PC-3 (cell line): ENCODE measurements at regions not wholly inside any gene's neighbourhood (a gene's known extent, or its start where the extent isn't known, plus 50 kb on each side); places are given as distances from the start of the nearest gene placed in this dataset.

Experiments
- EZH2 ChIP-seq: fragments of 300-600 bp; sonication (generic); IDR thresholded peaks from one replicate; pipeline ENCODE4 v1.6.1; 2017; ENCODE audit warnings: antibody characterized with exemption, mild to moderate bottlenecking, low read length; ENCODE audit not compliant: unreplicated experiment
- TF ChIP-seq, protein P1 (sequence below): fragments of 300-600 bp; sonication (generic); conservative IDR thresholded peaks from 2 replicates; pipeline ENCODE4 v1.5.1; 2017; ENCODE audit warnings: antibody characterized with exemption, low read depth, mild to moderate bottlenecking, low read length

- TF ChIP-seq, protein P1, sequence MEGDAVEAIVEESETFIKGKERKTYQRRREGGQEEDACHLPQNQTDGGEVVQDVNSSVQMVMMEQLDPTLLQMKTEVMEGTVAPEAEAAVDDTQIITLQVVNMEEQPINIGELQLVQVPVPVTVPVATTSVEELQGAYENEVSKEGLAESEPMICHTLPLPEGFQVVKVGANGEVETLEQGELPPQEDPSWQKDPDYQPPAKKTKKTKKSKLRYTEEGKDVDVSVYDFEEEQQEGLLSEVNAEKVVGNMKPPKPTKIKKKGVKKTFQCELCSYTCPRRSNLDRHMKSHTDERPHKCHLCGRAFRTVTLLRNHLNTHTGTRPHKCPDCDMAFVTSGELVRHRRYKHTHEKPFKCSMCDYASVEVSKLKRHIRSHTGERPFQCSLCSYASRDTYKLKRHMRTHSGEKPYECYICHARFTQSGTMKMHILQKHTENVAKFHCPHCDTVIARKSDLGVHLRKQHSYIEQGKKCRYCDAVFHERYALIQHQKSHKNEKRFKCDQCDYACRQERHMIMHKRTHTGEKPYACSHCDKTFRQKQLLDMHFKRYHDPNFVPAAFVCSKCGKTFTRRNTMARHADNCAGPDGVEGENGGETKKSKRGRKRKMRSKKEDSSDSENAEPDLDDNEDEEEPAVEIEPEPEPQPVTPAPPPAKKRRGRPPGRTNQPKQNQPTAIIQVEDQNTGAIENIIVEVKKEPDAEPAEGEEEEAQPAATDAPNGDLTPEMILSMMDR, result no peak
- no peak for TF ChIP-seq EZH2
These were observed 448.3 kb upstream of the NRG3 start for GRCh38 chr10:81426722-81427121.
